SK-N-MC (cell line): ENCODE measurements at regions not wholly inside any gene's neighbourhood (a gene's known extent, or its start where the extent isn't known, plus 50 kb on each side); places are given as distances from the start of the nearest gene placed in this dataset.

Source experiments
- EZH2 ChIP-seq: fragments of 200-600 bp; sonication (generic); IDR thresholded peaks from one replicate; pipeline ENCODE4 v1.6.1; 2017; ENCODE audit warnings: antibody characterized with exemption
- FOXP2 ChIP-seq: optimal IDR thresholded peaks from 2 replicates; pipeline ENCODE3; 2011; ENCODE audit warnings: mild to moderate bottlenecking, moderate library complexity; ENCODE audit not compliant: insufficient read depth; ENCODE audit errors: extremely low read length, control extremely low read depth

DNA sequence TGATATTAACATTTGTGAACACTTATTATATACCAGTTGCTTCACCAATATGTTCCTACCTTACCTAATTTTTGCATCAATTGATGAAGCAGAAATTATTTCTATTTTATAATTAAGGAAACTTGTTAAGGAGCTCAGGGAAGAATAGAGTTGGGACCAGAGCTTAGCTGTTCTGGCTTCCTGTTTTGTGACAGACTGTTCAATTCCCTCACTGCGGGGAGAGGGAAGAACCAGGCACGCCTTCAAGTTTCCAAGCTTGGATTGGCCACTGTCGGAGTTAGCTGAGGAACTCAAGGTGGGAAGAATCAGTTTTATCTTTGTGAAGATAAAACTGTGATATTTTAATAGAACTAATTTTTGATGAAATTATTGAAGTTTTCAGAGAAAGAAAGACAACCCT is 142.3 kb upstream of the LMO4 start:
- no peak for TF ChIP-seq EZH2
- no peak for TF ChIP-seq FOXP2
